ENCODE measurements at regions not wholly inside any gene's neighbourhood (a gene's known extent, or its start where the extent isn't known, plus 50 kb on each side); places are given as distances from the start of the nearest gene placed in this dataset.
"Not testable (repeated sequence)": the region's sequence is repeated elsewhere in the genome, so short reads cannot be mapped to it uniquely, and the experiment has no call there.

GRCh38 chr4:42281324-42282020 lies 115.8 kb upstream of the SHISA3 start:
- H3K4me1 ChIP-seq (ENCODE audit: insufficient read depth, poor library complexity, severe bottlenecking) = no peaks in the 10 kb centered on the region
- no peak overlapping the region for H3K27ac ChIP-seq (ENCODE audit: poor library complexity, severe bottlenecking)
- H3K9me3 ChIP-seq (ENCODE audit: severe bottlenecking) = no peaks in the 10 kb centered on the region
- ATAC-seq (ENCODE audit: low read depth) (peak; percentile 37; the same call in 2 of the 3 replicates), DNase-seq (ENCODE audit: low spot score) (no peak)
- no peak overlapping the region for H3K4me3 ChIP-seq (ENCODE audit: severe bottlenecking)
- TF ChIP-seq CTCF (IDR thresholded peaks at IDR 0.05; ENCODE audit: poor library complexity, severe bottlenecking) = no peak
- H3K27me3 ChIP-seq (ENCODE audit: insufficient read depth, poor library complexity, severe bottlenecking) = no peaks in the 10 kb centered on the region
- H3K36me3 ChIP-seq (ENCODE audit: low read depth) = no peaks in the 10 kb centered on the region

DNA sequence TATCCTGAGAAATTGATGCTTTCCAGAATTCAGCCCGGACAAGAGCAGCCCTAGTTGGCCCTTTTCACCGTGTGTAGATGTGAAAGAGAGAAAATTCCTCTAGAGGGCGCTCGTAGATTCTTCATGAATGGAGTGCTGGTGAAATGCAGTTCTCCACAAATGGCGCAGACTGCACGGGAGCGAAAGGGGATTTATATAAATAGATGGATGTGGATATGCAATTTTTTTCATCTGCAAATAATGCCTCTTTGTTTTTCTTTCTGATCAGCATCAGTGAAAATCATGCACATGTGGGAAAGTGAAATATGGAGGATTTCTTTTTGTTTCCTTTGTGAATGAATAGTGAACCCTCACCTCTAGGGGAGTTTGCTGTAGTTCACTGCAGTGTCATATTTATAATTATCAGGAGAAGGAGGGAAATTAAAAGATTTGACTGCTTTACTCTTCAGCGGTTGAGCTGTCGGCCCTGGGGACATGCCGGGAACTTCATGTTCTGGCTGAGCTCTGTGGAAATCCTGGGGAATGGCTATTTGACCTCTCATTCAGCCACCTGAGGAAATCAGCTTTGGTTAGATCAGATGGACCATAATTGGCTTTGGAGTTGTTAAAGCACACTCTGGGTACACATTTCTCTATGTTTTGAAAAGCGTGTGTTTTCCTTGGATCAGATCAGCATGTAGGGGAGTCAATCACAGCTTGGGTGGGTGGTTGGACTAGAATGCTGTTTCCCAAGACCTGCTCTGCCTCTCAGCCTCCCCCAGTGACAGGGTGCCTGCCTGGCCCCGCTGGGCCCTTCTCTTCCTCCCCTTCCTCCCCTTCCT lies 115.0 kb upstream of the SHISA3 start:
- Histone ChIP-seq H3K36me3 (ENCODE audit: low read depth) (no peaks in the 10 kb centered on the region), H3K27ac (ENCODE audit: poor library complexity, severe bottlenecking) (no peak overlapping the region), H3K9me3 (ENCODE audit: severe bottlenecking) (no peaks in the 10 kb centered on the region), H3K4me3 (ENCODE audit: severe bottlenecking) (no peak overlapping the region), H3K27me3 (ENCODE audit: insufficient read depth, poor library complexity, severe bottlenecking) (no peaks in the 10 kb centered on the region), H3K4me1 (ENCODE audit: insufficient read depth, poor library complexity, severe bottlenecking) (no peaks in the 10 kb centered on the region)
- TF ChIP-seq CTCF (IDR thresholded peaks at IDR 0.05; ENCODE audit: poor library complexity, severe bottlenecking) = peak; percentile 77
- ATAC-seq (ENCODE audit: low read depth) = peak; percentile 87
- DNase-seq (ENCODE audit: low spot score) = no peak

GRCh38 chr4:42284030-42284429 lies 113.3 kb upstream of the SHISA3 start:
- ATAC-seq (ENCODE audit: low read depth) (no peak), DNase-seq (ENCODE audit: low spot score) (no peak)
- no peaks in the 10 kb centered on the region for H3K4me1 ChIP-seq (ENCODE audit: insufficient read depth, poor library complexity, severe bottlenecking)
- H3K27ac ChIP-seq (ENCODE audit: poor library complexity, severe bottlenecking) = no peak overlapping the region
- H3K27me3 ChIP-seq (ENCODE audit: insufficient read depth, poor library complexity, severe bottlenecking) = no peaks in the 10 kb centered on the region
- no peaks in the 10 kb centered on the region for H3K9me3 ChIP-seq (ENCODE audit: severe bottlenecking)
- no peaks in the 10 kb centered on the region for H3K36me3 ChIP-seq (ENCODE audit: low read depth)
- H3K4me3 ChIP-seq (ENCODE audit: severe bottlenecking) = no peak overlapping the region
- TF ChIP-seq CTCF (IDR thresholded peaks at IDR 0.05; ENCODE audit: poor library complexity, severe bottlenecking) = no peak

GRCh38 chr4:42288876-42289275 lies 108.4 kb upstream of the SHISA3 start:
- H3K4me1 ChIP-seq (ENCODE audit: insufficient read depth, poor library complexity, severe bottlenecking); H3K27ac ChIP-seq (ENCODE audit: poor library complexity, severe bottlenecking); DNase-seq (ENCODE audit: low spot score); ATAC-seq (ENCODE audit: low read depth); H3K27me3 ChIP-seq (ENCODE audit: insufficient read depth, poor library complexity, severe bottlenecking); H3K4me3 ChIP-seq (ENCODE audit: severe bottlenecking); H3K36me3 ChIP-seq (ENCODE audit: low read depth); H3K9me3 ChIP-seq (ENCODE audit: severe bottlenecking): not testable (repeated sequence)

GRCh38 chr4:42292192-42292591 lies 105.1 kb upstream of the SHISA3 start:
- not testable (repeated sequence) for H3K9me3 ChIP-seq (ENCODE audit: severe bottlenecking); H3K4me1 ChIP-seq (ENCODE audit: insufficient read depth, poor library complexity, severe bottlenecking); H3K36me3 ChIP-seq (ENCODE audit: low read depth); DNase-seq (ENCODE audit: low spot score); H3K4me3 ChIP-seq (ENCODE audit: severe bottlenecking); ATAC-seq (ENCODE audit: low read depth); H3K27me3 ChIP-seq (ENCODE audit: insufficient read depth, poor library complexity, severe bottlenecking); H3K27ac ChIP-seq (ENCODE audit: poor library complexity, severe bottlenecking)
